ENCODE measurements at regions not wholly inside any gene's neighbourhood (a gene's known extent, or its start where the extent isn't known, plus 50 kb on each side); places are given as distances from the start of the nearest gene placed in this dataset.

GRCh38 chr1:38185913-38186312 is 139.3 kb upstream of the POU3F1 start:
- no peaks in the 10 kb centered on the region for H3K27me3 ChIP-seq (ENCODE audit: insufficient read depth)
- no peak overlapping the region for H3K4me3 ChIP-seq
- H3K9me2 ChIP-seq (ENCODE audit: insufficient read depth): peaks cover 9% of the 10 kb centered on the region; the same call in 1 of the 2 replicates
- Mint-ChIP-seq H3K27me3 (ENCODE audit: insufficient read depth, low read depth, poor library complexity) (peaks cover 3% of the 10 kb centered on the region), H3K4me1 (peaks cover 10% of the 10 kb centered on the region), H3K27ac (no peak overlapping the region), H3K9me3 (peaks cover 19% of the 10 kb centered on the region), H3K4me3 (no peak overlapping the region), H3K36me3 (ENCODE audit: low read depth) (peaks cover 7% of the 10 kb centered on the region)
- H2AFZ ChIP-seq: no peak overlapping the region
- no peak overlapping the region for H3K4me2 ChIP-seq
- H3K27ac ChIP-seq (ENCODE audit: low read depth): no peak overlapping the region
- H4K20me1 ChIP-seq (replicated peaks; ENCODE audit: insufficient read depth): no peaks in the 10 kb centered on the region
- peaks cover 11% of the 10 kb centered on the region; the same call in 1 of the 2 replicates for H3K4me1 ChIP-seq (ENCODE audit: insufficient read depth)
- DNase-seq (ENCODE audit: low spot score): no peak
- TF ChIP-seq ZNF114 (CRISPR knock-in tag; IDR thresholded peaks at IDR 0.05) (no peak), REST (IDR thresholded peaks at IDR 0.05; ENCODE audit: unreplicated experiment) (no peak), ZNF462 (CRISPR knock-in tag; IDR thresholded peaks at IDR 0.05) (no peak), NANOG (IDR thresholded peaks at IDR 0.05; ENCODE audit: borderline replicate concordance) (no peak), STAT1 (IDR thresholded peaks at IDR 0.05; ENCODE audit: unreplicated experiment) (no peak), EZH2phosphoT487 (IDR thresholded peaks at IDR 0.05; ENCODE audit: unreplicated experiment) (no peak), POLR2AphosphoS5 (IDR thresholded peaks at IDR 0.05; ENCODE audit: low read depth) (no peak), EZH2 (IDR thresholded peaks at IDR 0.05; ENCODE audit: low read depth, unreplicated experiment) (no peak), CTCF (conservative IDR thresholded peaks at IDR 0.05; ENCODE audit: low read depth in 2 of 2) (no peak), ETS1 (IDR thresholded peaks at IDR 0.05) (no peak)
- H3K36me3 ChIP-seq (ENCODE audit: insufficient read depth): no peaks in the 10 kb centered on the region
- ATAC-seq: no peak
- no peaks in the 10 kb centered on the region for H3F3A ChIP-seq (replicated peaks; ENCODE audit: low read depth)
- H3K79me2 ChIP-seq (replicated peaks; ENCODE audit: insufficient read depth): no peaks in the 10 kb centered on the region

Measured in GM23338 (cell line).